Esophagus squamous epithelium (tissue), 4 donors: ENCODE measurements at regions not wholly inside any gene's neighbourhood (a gene's known extent, or its start where the extent isn't known, plus 50 kb on each side); places are given as distances from the start of the nearest gene placed in this dataset.

Source experiments
- POLR2A ChIP-seq, 4 donors: fragments of 450-650 bp; IDR thresholded peaks; one replicate each; pipeline ENCODE4 v1.6.1; 2017; ENCODE audit warnings: antibody characterized with exemption in 4 of 4, mild to moderate bottlenecking in 4 of 4, moderate library complexity in 3 of 4
- TF ChIP-seq, protein P1 (sequence below), 6 experiments: fragments of 450-650 bp in 4 of 6; fragments of 200-600 bp in 2 of 6; sonication (generic) in 2 of 6; IDR thresholded peaks; one replicate each; pipeline ENCODE4 v1.5.1; 2016 to 2019; ENCODE audit warnings: antibody characterized with exemption in 6 of 6, mild to moderate bottlenecking in 4 of 6, moderate library complexity in 4 of 6

DNA sequence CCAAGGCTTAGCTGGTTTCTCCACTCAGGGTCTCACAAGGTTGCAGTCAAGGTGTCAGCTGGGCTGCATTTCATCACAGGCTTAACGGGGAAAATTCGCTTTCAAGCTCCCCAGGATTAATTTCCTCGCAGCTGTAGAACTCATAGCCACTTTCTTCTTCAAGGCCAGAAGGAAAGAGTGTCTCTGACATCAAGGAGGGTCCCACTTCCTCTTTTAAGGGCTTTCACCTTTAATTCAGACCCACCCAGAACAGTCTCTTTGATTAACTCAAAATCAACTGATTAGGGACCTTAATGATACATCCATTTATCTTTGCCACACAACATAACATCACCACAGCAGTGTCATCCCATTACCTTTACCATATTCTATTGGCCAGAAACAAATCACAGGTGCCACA lies 183.3 kb upstream of the ARID1B start:
- TF ChIP-seq, protein P1, sequence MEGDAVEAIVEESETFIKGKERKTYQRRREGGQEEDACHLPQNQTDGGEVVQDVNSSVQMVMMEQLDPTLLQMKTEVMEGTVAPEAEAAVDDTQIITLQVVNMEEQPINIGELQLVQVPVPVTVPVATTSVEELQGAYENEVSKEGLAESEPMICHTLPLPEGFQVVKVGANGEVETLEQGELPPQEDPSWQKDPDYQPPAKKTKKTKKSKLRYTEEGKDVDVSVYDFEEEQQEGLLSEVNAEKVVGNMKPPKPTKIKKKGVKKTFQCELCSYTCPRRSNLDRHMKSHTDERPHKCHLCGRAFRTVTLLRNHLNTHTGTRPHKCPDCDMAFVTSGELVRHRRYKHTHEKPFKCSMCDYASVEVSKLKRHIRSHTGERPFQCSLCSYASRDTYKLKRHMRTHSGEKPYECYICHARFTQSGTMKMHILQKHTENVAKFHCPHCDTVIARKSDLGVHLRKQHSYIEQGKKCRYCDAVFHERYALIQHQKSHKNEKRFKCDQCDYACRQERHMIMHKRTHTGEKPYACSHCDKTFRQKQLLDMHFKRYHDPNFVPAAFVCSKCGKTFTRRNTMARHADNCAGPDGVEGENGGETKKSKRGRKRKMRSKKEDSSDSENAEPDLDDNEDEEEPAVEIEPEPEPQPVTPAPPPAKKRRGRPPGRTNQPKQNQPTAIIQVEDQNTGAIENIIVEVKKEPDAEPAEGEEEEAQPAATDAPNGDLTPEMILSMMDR (IDR thresholded peaks at IDR 0.05) = no peak
- TF ChIP-seq POLR2A (IDR thresholded peaks at IDR 0.05) = no peak
